Caco-2 (cell line): ENCODE measurements at regions not wholly inside any gene's neighbourhood (a gene's known extent, or its start where the extent isn't known, plus 50 kb on each side); places are given as distances from the start of the nearest gene placed in this dataset.

ENCODE experiments used
- BruUV-seq: library from RNA; stranded (reverse); fragments of 400-500 nt; replicated peaks from 2 replicates; lab custom pipeline; 2021; lab: Mats Ljungman, UMichigan
- CTCF ChIA-PET: fragments of 300-600 bp; sonication (Branson Sonifier 250); formaldehyde crosslinking; loops from one replicate; lab custom pipeline; 2022; ENCODE audit warnings: antibody characterized with exemption; lab: Charles Lee
- POLR2A ChIA-PET: fragments of 300-600 bp; sonication (Branson Sonifier 250); formaldehyde crosslinking; loops from one replicate; lab custom pipeline; 2022; ENCODE audit warnings: antibody characterized with exemption; lab: Charles Lee
- DNase-seq, 2 experiments: peaks; one replicate each; pipeline versions ENCODE4 v3.0.0 to v3.0.0-alpha.2; 2020 to 2022
- H3K27me3 ChIP-seq: replicated peaks from 2 replicates; pipeline ENCODE4 v1.6.0; 2011; ENCODE audit warnings: low read length; ENCODE audit not compliant: control insufficient read depth, insufficient read depth
- H3K36me3 ChIP-seq: 2 replicates; pipeline ENCODE4 v1.5.1; 2011; ENCODE audit warnings: low read length; ENCODE audit not compliant: control insufficient read depth, insufficient read depth
- H3K4me1 ChIP-seq: fragments of 250-450 bp; sonication (Bioruptor Pico); 2 replicates; pipeline ENCODE4 v1.5.1; 2020; ENCODE audit warnings: mild to moderate bottlenecking
- H3K4me3 ChIP-seq: 2 replicates; pipeline ENCODE4 v1.5.1; 2011; ENCODE audit warnings: low read depth, mild to moderate bottlenecking, control low read depth, low read length
- H3K9me3 ChIP-seq: fragments of 250-450 bp; sonication (Bioruptor Pico); 2 replicates; pipeline ENCODE4 v1.5.1; 2020; ENCODE audit warnings: mild to moderate bottlenecking, moderate library complexity
- H3K27ac Mint-ChIP-seq: one replicate; pipeline ENCODE4 v1.8.0; 2022; ENCODE audit warnings: mixed read lengths; ENCODE audit not compliant: unreplicated experiment
- H3K27me3 Mint-ChIP-seq: one replicate; pipeline ENCODE4 v1.8.0; 2022; ENCODE audit warnings: mixed read lengths; ENCODE audit not compliant: insufficient read depth, unreplicated experiment
- H3K36me3 Mint-ChIP-seq: one replicate; pipeline ENCODE4 v1.8.0; 2022; ENCODE audit warnings: mild to moderate bottlenecking, mixed read lengths; ENCODE audit not compliant: insufficient read depth, unreplicated experiment
- H3K4me1 Mint-ChIP-seq: one replicate; pipeline ENCODE4 v1.8.0; 2022; ENCODE audit warnings: low read depth, mixed read lengths; ENCODE audit not compliant: unreplicated experiment
- H3K4me3 Mint-ChIP-seq: one replicate; pipeline ENCODE4 v1.8.0; 2022; ENCODE audit warnings: mild to moderate bottlenecking, moderate library complexity, mixed read lengths; ENCODE audit not compliant: unreplicated experiment
- H3K9me3 Mint-ChIP-seq: one replicate; pipeline ENCODE4 v1.8.0; 2022; ENCODE audit warnings: mixed read lengths; ENCODE audit not compliant: unreplicated experiment
- intact Hi-C: fragments of 100-400 bp; cut with micrococcal nuclease; formaldehyde crosslinking; loops from one replicate; pipeline ENCODE4 v1.10.0; 2022; ENCODE audit not compliant: unreplicated experiment
- TF ChIP-seq, protein P1 (sequence below), 2 experiments: fragments of 200-600 bp in 1 of 2; IDR thresholded peaks; 1 replicate in 1 of 2; 2 replicates in 1 of 2; pipeline versions ENCODE4 v1.5.1 to v1.8.0; 2011 to 2022; ENCODE audit warnings: antibody characterized with exemption in 1 of 2, control low read depth in 1 of 2, inconsistent platforms in 1 of 2, low read depth in 1 of 2, low read length in 1 of 2, mild to moderate bottlenecking in 1 of 2, moderate library complexity in 1 of 2; ENCODE audit not compliant: insufficient read depth in 1 of 2, severe bottlenecking in 1 of 2, unreplicated experiment in 1 of 2

DNA sequence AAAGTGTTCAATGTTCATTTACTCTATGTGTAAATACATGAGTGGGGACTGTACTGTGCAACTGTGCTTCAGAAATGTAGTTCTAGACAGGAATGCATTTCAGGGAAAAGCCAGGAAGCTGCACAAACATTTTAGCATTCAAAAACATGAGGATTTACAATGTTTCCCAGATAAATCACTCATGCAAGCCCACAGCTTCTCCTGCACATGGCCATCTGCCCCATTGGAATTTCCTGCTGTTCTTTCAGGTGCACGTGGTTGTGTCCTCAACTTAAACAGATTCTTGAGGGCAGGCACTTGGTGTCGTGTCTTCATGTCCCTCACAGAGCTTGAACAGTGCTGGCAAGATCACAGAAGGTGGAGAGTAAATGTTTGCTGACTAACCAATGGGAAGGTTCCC lies 101.5 kb downstream of the UNC5CL start:
- Mint-ChIP-seq H3K4me1 (peaks cover 6% of the 10 kb centered on the region), H3K9me3 (peaks cover 11% of the 10 kb centered on the region), H3K36me3 (no peaks in the 10 kb centered on the region), H3K27me3 (no peaks in the 10 kb centered on the region), H3K27ac (no peak overlapping the region), H3K4me3 (no peak overlapping the region)
- POLR2A ChIA-PET, result no interaction called here
- H3K4me1 ChIP-seq, result no peaks in the 10 kb centered on the region
- no peak overlapping the region for H3K4me3 ChIP-seq
- H3K27me3 ChIP-seq, result no peaks in the 10 kb centered on the region
- CTCF ChIA-PET, result no interaction called here
- no peaks in the 10 kb centered on the region for H3K9me3 ChIP-seq
- intact Hi-C loops, result no loop called here
- BruUV-seq, result no TSS peak
- TF ChIP-seq, protein P1, sequence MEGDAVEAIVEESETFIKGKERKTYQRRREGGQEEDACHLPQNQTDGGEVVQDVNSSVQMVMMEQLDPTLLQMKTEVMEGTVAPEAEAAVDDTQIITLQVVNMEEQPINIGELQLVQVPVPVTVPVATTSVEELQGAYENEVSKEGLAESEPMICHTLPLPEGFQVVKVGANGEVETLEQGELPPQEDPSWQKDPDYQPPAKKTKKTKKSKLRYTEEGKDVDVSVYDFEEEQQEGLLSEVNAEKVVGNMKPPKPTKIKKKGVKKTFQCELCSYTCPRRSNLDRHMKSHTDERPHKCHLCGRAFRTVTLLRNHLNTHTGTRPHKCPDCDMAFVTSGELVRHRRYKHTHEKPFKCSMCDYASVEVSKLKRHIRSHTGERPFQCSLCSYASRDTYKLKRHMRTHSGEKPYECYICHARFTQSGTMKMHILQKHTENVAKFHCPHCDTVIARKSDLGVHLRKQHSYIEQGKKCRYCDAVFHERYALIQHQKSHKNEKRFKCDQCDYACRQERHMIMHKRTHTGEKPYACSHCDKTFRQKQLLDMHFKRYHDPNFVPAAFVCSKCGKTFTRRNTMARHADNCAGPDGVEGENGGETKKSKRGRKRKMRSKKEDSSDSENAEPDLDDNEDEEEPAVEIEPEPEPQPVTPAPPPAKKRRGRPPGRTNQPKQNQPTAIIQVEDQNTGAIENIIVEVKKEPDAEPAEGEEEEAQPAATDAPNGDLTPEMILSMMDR (IDR thresholded peaks at IDR 0.05; ENCODE audit: insufficient read depth in 1 of 2, low read depth in 1 of 2, low read length in 1 of 2, severe bottlenecking in 1 of 2, unreplicated experiment in 1 of 2), result no peak
- no peaks in the 10 kb centered on the region for H3K36me3 ChIP-seq
- no peak for DNase-seq

DNA sequence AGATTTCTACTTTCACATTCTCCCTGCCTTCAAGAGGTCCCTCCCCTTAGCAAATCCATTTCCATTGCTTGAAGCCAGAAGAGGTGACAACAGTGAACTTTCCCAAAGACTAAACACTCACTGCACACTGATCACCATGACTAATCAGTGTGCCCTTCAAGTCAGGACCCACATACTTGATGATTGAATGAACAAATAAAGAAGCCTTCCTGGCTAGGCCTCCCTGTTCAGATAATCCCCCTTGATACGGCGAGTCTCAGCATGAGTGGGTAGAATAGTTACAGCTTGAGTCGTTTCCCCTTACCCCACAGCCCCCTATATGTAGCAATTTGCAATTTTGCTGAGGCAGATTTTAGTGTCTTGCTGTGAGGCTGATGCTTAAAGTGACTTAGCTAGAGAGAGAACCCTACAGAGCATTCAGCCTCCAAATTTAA lies 102.2 kb downstream of the UNC5CL start:
- H3K4me1 Mint-ChIP-seq, result peaks cover 6% of the 10 kb centered on the region
- intact Hi-C loops, result no loop called here
- H3K27me3 Mint-ChIP-seq, result no peaks in the 10 kb centered on the region

DNA sequence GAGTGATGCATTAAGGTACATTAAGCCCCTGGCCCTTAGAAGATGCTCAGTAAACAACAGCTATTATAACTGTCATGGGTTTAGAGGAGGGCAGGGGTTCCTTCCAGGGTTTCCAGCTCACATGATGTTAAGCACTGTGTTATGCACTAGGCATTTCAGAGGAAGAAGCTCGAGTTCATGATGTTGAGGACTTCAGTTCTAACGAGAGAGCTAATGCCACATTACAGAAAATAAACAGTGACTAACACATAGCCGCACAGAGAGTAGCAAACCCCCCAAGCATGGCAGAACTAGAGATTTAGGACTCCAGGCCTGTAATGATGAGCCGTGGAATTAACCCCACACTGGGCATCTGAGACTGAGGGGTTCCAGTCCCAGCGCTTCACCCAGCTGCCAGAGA lies 105.2 kb downstream of the UNC5CL start:
- H3K36me3 Mint-ChIP-seq, result no peaks in the 10 kb centered on the region
- no peak overlapping the region for H3K27ac Mint-ChIP-seq
- no peak overlapping the region for H3K4me3 ChIP-seq
- CTCF ChIA-PET, result no interaction called here
- H3K36me3 ChIP-seq, result no peaks in the 10 kb centered on the region
- TF ChIP-seq, protein P1 (IDR thresholded peaks at IDR 0.05; ENCODE audit: insufficient read depth in 1 of 2, low read depth in 1 of 2, low read length in 1 of 2, severe bottlenecking in 1 of 2, unreplicated experiment in 1 of 2), result no peak
- BruUV-seq, result no TSS peak
- peaks cover 6% of the 10 kb centered on the region for H3K4me1 Mint-ChIP-seq
- no peaks in the 10 kb centered on the region for H3K27me3 Mint-ChIP-seq
- no peaks in the 10 kb centered on the region for H3K9me3 ChIP-seq
- no peak overlapping the region for H3K4me3 Mint-ChIP-seq
- no peaks in the 10 kb centered on the region for H3K9me3 Mint-ChIP-seq
- no peaks in the 10 kb centered on the region for H3K27me3 ChIP-seq
- no peak for DNase-seq
- peaks cover 8% of the 10 kb centered on the region; the same call in 1 of the 2 replicates for H3K4me1 ChIP-seq
- intact Hi-C loops, result no loop called here
- POLR2A ChIA-PET, result no interaction called here

More for the DNA sequence above, 102.2 kb downstream of the UNC5CL start:
- H3K27ac Mint-ChIP-seq, result peak overlapping the region; percentile 28
- DNase-seq, result no peak
- no TSS peak for BruUV-seq
- H3K9me3 Mint-ChIP-seq, result peaks cover 11% of the 10 kb centered on the region
- CTCF ChIA-PET, result no interaction called here
- H3K36me3 Mint-ChIP-seq, result no peaks in the 10 kb centered on the region
- Histone ChIP-seq H3K4me1 (no peaks in the 10 kb centered on the region), H3K9me3 (no peaks in the 10 kb centered on the region), H3K4me3 (no peak overlapping the region), H3K36me3 (no peaks in the 10 kb centered on the region), H3K27me3 (no peaks in the 10 kb centered on the region)
- no peak overlapping the region for H3K4me3 Mint-ChIP-seq
- POLR2A ChIA-PET, result no interaction called here
- TF ChIP-seq, protein P1 (IDR thresholded peaks at IDR 0.05; ENCODE audit: insufficient read depth in 1 of 2, low read depth in 1 of 2, low read length in 1 of 2, severe bottlenecking in 1 of 2, unreplicated experiment in 1 of 2), result no peak
